ENCODE measurements at regions not wholly inside any gene's neighbourhood (a gene's known extent, or its start where the extent isn't known, plus 50 kb on each side); places are given as distances from the start of the nearest gene placed in this dataset.

DNA sequence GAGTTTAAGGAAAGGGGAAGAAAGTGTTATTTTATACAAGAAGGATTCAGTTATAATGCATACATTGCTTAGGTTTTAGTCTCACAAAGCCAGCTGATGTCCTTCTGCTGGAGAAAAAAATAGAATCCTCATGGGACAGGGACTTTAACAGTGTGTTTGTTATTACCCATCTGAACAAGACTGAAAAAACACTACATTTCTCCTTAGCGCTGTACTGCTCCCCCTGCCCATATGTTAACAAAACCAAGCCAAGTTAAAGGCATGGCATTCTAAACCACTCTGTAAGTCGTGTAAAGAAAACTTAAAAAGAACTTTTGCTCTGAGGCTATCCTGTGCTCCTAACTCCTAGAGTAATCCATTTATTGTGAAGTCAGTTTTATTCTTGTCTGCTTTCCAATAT lies 102.6 kb upstream of the NYAP2 start:
- TF ChIP-seq SPI1 (IDR thresholded peaks at IDR 0.05; ENCODE audit: borderline replicate concordance, low read depth) (no peak), GABPA (IDR thresholded peaks at IDR 0.05; ENCODE audit: low read depth) (no peak), POLR2AphosphoS5 (IDR thresholded peaks at IDR 0.05; ENCODE audit: low read depth) (no peak)
- TF ChIP-seq, protein P1, sequence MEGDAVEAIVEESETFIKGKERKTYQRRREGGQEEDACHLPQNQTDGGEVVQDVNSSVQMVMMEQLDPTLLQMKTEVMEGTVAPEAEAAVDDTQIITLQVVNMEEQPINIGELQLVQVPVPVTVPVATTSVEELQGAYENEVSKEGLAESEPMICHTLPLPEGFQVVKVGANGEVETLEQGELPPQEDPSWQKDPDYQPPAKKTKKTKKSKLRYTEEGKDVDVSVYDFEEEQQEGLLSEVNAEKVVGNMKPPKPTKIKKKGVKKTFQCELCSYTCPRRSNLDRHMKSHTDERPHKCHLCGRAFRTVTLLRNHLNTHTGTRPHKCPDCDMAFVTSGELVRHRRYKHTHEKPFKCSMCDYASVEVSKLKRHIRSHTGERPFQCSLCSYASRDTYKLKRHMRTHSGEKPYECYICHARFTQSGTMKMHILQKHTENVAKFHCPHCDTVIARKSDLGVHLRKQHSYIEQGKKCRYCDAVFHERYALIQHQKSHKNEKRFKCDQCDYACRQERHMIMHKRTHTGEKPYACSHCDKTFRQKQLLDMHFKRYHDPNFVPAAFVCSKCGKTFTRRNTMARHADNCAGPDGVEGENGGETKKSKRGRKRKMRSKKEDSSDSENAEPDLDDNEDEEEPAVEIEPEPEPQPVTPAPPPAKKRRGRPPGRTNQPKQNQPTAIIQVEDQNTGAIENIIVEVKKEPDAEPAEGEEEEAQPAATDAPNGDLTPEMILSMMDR (IDR thresholded peaks at IDR 0.05; ENCODE audit: insufficient read depth, low read length), result no peak
- Histone ChIP-seq H3K4me3 (replicated peaks; ENCODE audit: insufficient read depth, low read length) (no peak overlapping the region), H3K27ac (replicated peaks) (no peak overlapping the region), H3K27me3 (ENCODE audit: insufficient read depth, poor library complexity, severe bottlenecking) (no peaks in the 10 kb centered on the region)
- DNase-seq (ENCODE audit: low read depth in 1 of 2, low spot score in 1 of 2), result no peak

DNA sequence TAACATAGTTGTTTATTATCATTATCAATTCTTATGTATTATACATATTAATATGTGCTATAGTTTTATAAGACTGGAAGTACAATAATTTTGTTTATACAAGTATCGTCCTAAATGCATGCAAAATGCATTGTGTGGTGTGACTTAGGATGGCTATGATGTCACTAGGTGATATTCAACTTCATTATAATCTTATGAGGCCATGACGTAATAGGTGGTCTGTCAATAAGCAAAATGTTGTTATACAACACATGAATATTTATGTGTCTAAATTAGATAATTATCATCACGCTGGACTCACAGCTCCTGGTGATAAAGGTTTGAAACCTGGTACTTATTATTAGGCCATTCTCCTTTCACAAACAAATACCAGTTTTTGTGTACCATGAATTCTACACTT lies 104.4 kb upstream of the NYAP2 start:
- Histone ChIP-seq H3K27me3 (ENCODE audit: insufficient read depth, poor library complexity, severe bottlenecking) (no peaks in the 10 kb centered on the region), H3K4me3 (replicated peaks; ENCODE audit: insufficient read depth, low read length) (no peak overlapping the region), H3K27ac (replicated peaks) (no peak overlapping the region)
- no peak for DNase-seq (ENCODE audit: low read depth in 1 of 2, low spot score in 1 of 2)
- TF ChIP-seq, protein P1 (IDR thresholded peaks at IDR 0.05; ENCODE audit: insufficient read depth, low read length), result no peak
- TF ChIP-seq GABPA (IDR thresholded peaks at IDR 0.05; ENCODE audit: low read depth), result no peak
- TF ChIP-seq POLR2AphosphoS5 (IDR thresholded peaks at IDR 0.05; ENCODE audit: low read depth), result no peak
- TF ChIP-seq, protein P2, sequence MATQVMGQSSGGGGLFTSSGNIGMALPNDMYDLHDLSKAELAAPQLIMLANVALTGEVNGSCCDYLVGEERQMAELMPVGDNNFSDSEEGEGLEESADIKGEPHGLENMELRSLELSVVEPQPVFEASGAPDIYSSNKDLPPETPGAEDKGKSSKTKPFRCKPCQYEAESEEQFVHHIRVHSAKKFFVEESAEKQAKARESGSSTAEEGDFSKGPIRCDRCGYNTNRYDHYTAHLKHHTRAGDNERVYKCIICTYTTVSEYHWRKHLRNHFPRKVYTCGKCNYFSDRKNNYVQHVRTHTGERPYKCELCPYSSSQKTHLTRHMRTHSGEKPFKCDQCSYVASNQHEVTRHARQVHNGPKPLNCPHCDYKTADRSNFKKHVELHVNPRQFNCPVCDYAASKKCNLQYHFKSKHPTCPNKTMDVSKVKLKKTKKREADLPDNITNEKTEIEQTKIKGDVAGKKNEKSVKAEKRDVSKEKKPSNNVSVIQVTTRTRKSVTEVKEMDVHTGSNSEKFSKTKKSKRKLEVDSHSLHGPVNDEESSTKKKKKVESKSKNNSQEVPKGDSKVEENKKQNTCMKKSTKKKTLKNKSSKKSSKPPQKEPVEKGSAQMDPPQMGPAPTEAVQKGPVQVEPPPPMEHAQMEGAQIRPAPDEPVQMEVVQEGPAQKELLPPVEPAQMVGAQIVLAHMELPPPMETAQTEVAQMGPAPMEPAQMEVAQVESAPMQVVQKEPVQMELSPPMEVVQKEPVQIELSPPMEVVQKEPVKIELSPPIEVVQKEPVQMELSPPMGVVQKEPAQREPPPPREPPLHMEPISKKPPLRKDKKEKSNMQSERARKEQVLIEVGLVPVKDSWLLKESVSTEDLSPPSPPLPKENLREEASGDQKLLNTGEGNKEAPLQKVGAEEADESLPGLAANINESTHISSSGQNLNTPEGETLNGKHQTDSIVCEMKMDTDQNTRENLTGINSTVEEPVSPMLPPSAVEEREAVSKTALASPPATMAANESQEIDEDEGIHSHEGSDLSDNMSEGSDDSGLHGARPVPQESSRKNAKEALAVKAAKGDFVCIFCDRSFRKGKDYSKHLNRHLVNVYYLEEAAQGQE (IDR thresholded peaks at IDR 0.05; ENCODE audit: insufficient replicate concordance, low read depth), result no peak
- TF ChIP-seq SPI1 (IDR thresholded peaks at IDR 0.05; ENCODE audit: borderline replicate concordance, low read depth), result no peak

DNA sequence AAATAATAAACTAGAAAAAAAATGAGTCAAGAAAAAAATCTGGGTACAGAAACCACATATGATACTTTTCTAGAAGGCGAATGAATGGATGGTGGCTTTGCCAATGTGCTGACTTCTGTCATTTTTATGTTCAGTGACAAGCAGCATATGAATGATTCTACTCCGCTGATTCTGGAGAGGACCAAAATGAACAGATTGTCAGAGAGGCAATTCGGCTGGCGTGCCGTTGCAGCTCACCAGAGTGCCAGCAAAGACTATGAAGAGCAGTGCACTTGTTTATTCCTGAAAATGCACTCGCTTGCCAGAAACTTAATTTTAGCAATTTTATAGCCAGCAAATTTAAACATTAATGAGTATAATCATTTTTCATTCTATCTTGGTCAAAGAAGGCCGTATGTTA lies 105.9 kb upstream of the NYAP2 start:
- TF ChIP-seq, protein P1 (IDR thresholded peaks at IDR 0.05; ENCODE audit: insufficient read depth, low read length), result no peak
- no peak for TF ChIP-seq SPI1 (IDR thresholded peaks at IDR 0.05; ENCODE audit: borderline replicate concordance, low read depth)
- TF ChIP-seq, protein P2 (IDR thresholded peaks at IDR 0.05; ENCODE audit: insufficient replicate concordance, low read depth), result no peak
- no peak for TF ChIP-seq POLR2AphosphoS5 (IDR thresholded peaks at IDR 0.05; ENCODE audit: low read depth)
- TF ChIP-seq GABPA (IDR thresholded peaks at IDR 0.05; ENCODE audit: low read depth), result no peak
- DNase-seq (ENCODE audit: low read depth in 1 of 2, low spot score in 1 of 2), result no peak

DNA sequence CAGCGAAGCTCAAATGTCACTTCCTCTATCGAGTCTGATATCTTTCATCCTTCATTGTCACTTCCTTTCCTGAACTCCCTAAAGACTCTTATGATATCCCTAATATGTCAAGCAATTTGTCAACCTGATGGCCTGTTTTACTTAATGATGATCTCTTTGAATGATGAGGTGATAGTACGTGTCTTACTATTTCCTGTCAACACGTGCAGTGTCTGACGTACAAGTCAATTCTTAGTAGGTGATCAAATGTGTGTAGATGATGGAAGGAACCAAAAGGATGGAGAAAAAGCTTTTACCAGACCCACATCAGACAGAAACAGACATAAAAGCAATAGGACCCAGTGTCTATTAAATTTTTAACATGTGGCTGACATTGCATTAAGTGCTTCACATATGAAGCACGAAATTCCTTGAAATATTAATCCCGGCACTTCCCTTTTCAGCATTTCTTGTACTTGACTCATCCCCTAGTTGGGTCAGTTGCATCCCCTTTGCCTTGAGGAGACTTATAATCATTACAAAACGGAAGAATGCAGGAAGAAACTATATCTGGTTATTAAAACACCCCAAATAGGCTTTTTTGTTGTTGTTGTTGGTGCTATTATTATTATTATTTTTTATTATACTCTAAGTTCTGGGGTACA lies 108.6 kb upstream of the NYAP2 start:
- TF ChIP-seq, protein P2 (IDR thresholded peaks at IDR 0.05; ENCODE audit: insufficient replicate concordance, low read depth), result no peak
- no peak for TF ChIP-seq POLR2AphosphoS5 (IDR thresholded peaks at IDR 0.05; ENCODE audit: low read depth)
- TF ChIP-seq, protein P1 (IDR thresholded peaks at IDR 0.05; ENCODE audit: insufficient read depth, low read length), result no peak
- no peak for TF ChIP-seq SPI1 (IDR thresholded peaks at IDR 0.05; ENCODE audit: borderline replicate concordance, low read depth)
- TF ChIP-seq GABPA (IDR thresholded peaks at IDR 0.05; ENCODE audit: low read depth), result no peak
- no peak for DNase-seq (ENCODE audit: low read depth in 1 of 2, low spot score in 1 of 2)
- no peaks in the 10 kb centered on the region for H3K27me3 ChIP-seq (ENCODE audit: insufficient read depth, poor library complexity, severe bottlenecking)
- H3K4me3 ChIP-seq (replicated peaks; ENCODE audit: insufficient read depth, low read length), result no peak overlapping the region
- no peak overlapping the region for H3K27ac ChIP-seq (replicated peaks)

More for the DNA sequence above, 105.9 kb upstream of the NYAP2 start:
- H3K4me3 ChIP-seq (replicated peaks; ENCODE audit: insufficient read depth, low read length), result no peak overlapping the region
- H3K27me3 ChIP-seq (ENCODE audit: insufficient read depth, poor library complexity, severe bottlenecking), result no peaks in the 10 kb centered on the region
- H3K27ac ChIP-seq (replicated peaks), result no peak overlapping the region
